HCT116 (cell line): ENCODE measurements at regions not wholly inside any gene's neighbourhood (a gene's known extent, or its start where the extent isn't known, plus 50 kb on each side); places are given as distances from the start of the nearest gene placed in this dataset.

Source experiments
- ATAC-seq: fragments of 200-7000 bp; cut with Tn5 transposase; 2 replicates; pipeline ENCODE4 v1.9.1; 2020; ENCODE audit warnings: mild to moderate bottlenecking, moderate library complexity
- BruUV-seq: library from RNA; stranded (reverse); fragments of 400-500 nt; replicated peaks from 2 replicates; lab custom pipeline; 2021; lab: Mats Ljungman, UMichigan
- CTCF ChIA-PET: fragments of 300-600 bp; sonication (Branson Sonifier 250); formaldehyde crosslinking; loops from one replicate; lab custom pipeline; 2021; ENCODE audit warnings: antibody characterized with exemption; lab: Charles Lee
- POLR2A ChIA-PET: fragments of 300-600, 350-600 bp; sonication (Branson Sonifier 250); formaldehyde crosslinking; loops from one replicate; lab custom pipeline; 2021; ENCODE audit warnings: antibody characterized with exemption; lab: Charles Lee
- RAD21 ChIA-PET, 2 experiments: fragments of 300-600 bp; sonication (Branson Sonifier 250); formaldehyde crosslinking; loops; one replicate each; lab custom pipeline; 2023; ENCODE audit warnings: low total read pairs in 2 of 2; ENCODE audit not compliant: uncharacterized antibody in 2 of 2, unreplicated experiment in 2 of 2, low non-redundant PET in 1 of 2; lab: Charles Lee
- DNase-seq: peaks from one replicate; pipeline ENCODE4 v3.0.0-alpha.2; 2010; ENCODE audit warnings: low read depth, low spot score
- H2AFZ ChIP-seq: fragments of 200-600 bp; shearing (Covaris generic), sonication (generic); 2 replicates; pipeline ENCODE4 v1.6.1; 2017; ENCODE audit warnings: low read depth, mixed run types, mixed read lengths, antibody characterized with exemption, low read length; ENCODE audit not compliant: poor library complexity, severe bottlenecking
- H3K27ac ChIP-seq: 2 replicates; pipeline ENCODE4 v1.5.1; 2012; ENCODE audit warnings: low read depth, low read length
- H3K27me3 ChIP-seq: fragments of 200-600 bp; sonication (generic); 2 replicates; pipeline ENCODE4 v1.6.1; 2016; ENCODE audit warnings: mixed run types, low read length, mixed read lengths; ENCODE audit not compliant: insufficient read depth
- H3K36me3 ChIP-seq, 2 experiments: fragments of 200-500 bp in 1 of 2; fragments of 200-600 bp in 1 of 2; sonication (Bioruptor generic) in 1 of 2; sonication (generic) in 1 of 2; 2 replicates each; pipeline versions ENCODE4 v1.5.1 to v1.6.1; 2014 to 2016; ENCODE audit warnings: low read length in 2 of 2, inconsistent platforms in 1 of 2, mixed read lengths in 1 of 2, mixed run types in 1 of 2; ENCODE audit not compliant: insufficient read depth in 2 of 2, control insufficient read depth in 1 of 2
- H3K4me1 ChIP-seq, 2 experiments: fragments of 200-600 bp in 1 of 2; sonication (generic) in 1 of 2; 2 replicates each; pipeline versions ENCODE4 v1.5.1 to v1.6.1; 2012 to 2017; ENCODE audit warnings: low read length in 2 of 2, inconsistent platforms in 1 of 2, mild to moderate bottlenecking in 1 of 2, mixed read lengths in 1 of 2, mixed run types in 1 of 2, moderate library complexity in 1 of 2; ENCODE audit not compliant: insufficient read depth in 2 of 2, control insufficient read depth in 1 of 2
- H3K4me2 ChIP-seq: fragments of 200-600 bp; sonication (generic); 2 replicates; pipeline ENCODE4 v1.6.1; 2017; ENCODE audit warnings: mixed run types, low read length, mixed read lengths
- H3K4me3 ChIP-seq, 2 experiments: fragments of 200-600 bp in 1 of 2; sonication (generic) in 1 of 2; replicated peaks in 1 of 2; 2 replicates each; pipeline ENCODE4 v1.5.1; 2011 to 2016; ENCODE audit warnings: low read length in 2 of 2, control low read depth in 1 of 2, low read depth in 1 of 2, mild to moderate bottlenecking in 1 of 2, mixed read lengths in 1 of 2, mixed run types in 1 of 2
- H3K79me2 ChIP-seq: fragments of 200-600 bp; sonication (generic); 2 replicates; pipeline ENCODE4 v1.6.1; 2017; ENCODE audit warnings: mild to moderate bottlenecking, mixed run types, low read length, moderate library complexity, mixed read lengths; ENCODE audit not compliant: insufficient read depth
- H3K9ac ChIP-seq: fragments of 200-600 bp; sonication (generic); 2 replicates; pipeline ENCODE4 v1.6.1; 2016; ENCODE audit warnings: low read length, mixed read lengths
- H3K9me2 ChIP-seq: fragments of 200-600 bp; sonication (generic), shearing (Covaris generic); 2 replicates; pipeline ENCODE4 v1.6.1; 2017; ENCODE audit warnings: mixed run types, mild to moderate bottlenecking, moderate library complexity; ENCODE audit not compliant: insufficient read depth
- H3K9me3 ChIP-seq, 2 experiments: fragments of 200-500 bp in 1 of 2; fragments of 200-600 bp in 1 of 2; sonication (Bioruptor generic) in 1 of 2; sonication (generic) in 1 of 2; 2 replicates each; pipeline ENCODE4 v1.6.1; 2014 to 2017; ENCODE audit warnings: low read length in 2 of 2, mixed read lengths in 2 of 2, inconsistent platforms in 1 of 2, low read depth in 1 of 2, mild to moderate bottlenecking in 1 of 2, mixed run types in 1 of 2, moderate library complexity in 1 of 2; ENCODE audit not compliant: control insufficient read depth in 1 of 2, insufficient read depth in 1 of 2
- H4K20me1 ChIP-seq: fragments of 200-600 bp; sonication (generic), shearing (Covaris generic); 2 replicates; pipeline ENCODE4 v1.6.1; 2017; ENCODE audit warnings: mixed run types, mild to moderate bottlenecking, moderate library complexity; ENCODE audit not compliant: insufficient read depth
- ATF3 ChIP-seq: IDR thresholded peaks from 2 replicates; pipeline ENCODE4 v1.6.1; 2012
- CEBPB ChIP-seq: IDR thresholded peaks from 2 replicates; pipeline ENCODE4 v1.6.1; 2012; ENCODE audit warnings: low read depth
- CTCF ChIP-seq, 3 experiments: fragments of 200-600 bp in 1 of 3; sonication (generic) in 1 of 3; IDR thresholded peaks in 2 of 3; conservative IDR thresholded peaks in 1 of 3; 2 replicates each; pipeline ENCODE4 v1.5.1; 2012 to 2017; ENCODE audit warnings: low read depth in 2 of 3, low read length in 2 of 3, antibody characterized with exemption in 1 of 3, borderline replicate concordance in 1 of 3, control low read depth in 1 of 3, mild to moderate bottlenecking in 1 of 3, mixed read lengths in 1 of 3, mixed run types in 1 of 3, moderate library complexity in 1 of 3; ENCODE audit not compliant: insufficient read depth in 1 of 3
- EGR1 ChIP-seq: IDR thresholded peaks from 2 replicates; pipeline ENCODE4 v1.6.1; 2012; ENCODE audit warnings: low read depth
- EZH2phosphoT487 ChIP-seq: fragments of 200-600 bp; IDR thresholded peaks from 2 replicates; pipeline ENCODE4 v1.6.1; 2018; ENCODE audit warnings: antibody characterized with exemption, borderline replicate concordance
- JUND ChIP-seq: IDR thresholded peaks from 2 replicates; pipeline ENCODE4 v1.6.1; 2012
- POLR2A ChIP-seq: IDR thresholded peaks from 2 replicates; pipeline ENCODE4 v1.7.0; 2011; ENCODE audit warnings: borderline replicate concordance; ENCODE audit not compliant: insufficient read depth, insufficient read length; ENCODE audit errors: extremely low read depth
- RAD21 ChIP-seq: IDR thresholded peaks from 2 replicates; pipeline ENCODE4 v1.6.1; 2012; ENCODE audit warnings: low read depth, mild to moderate bottlenecking
- SIN3A ChIP-seq: IDR thresholded peaks from 2 replicates; pipeline ENCODE4 v1.6.1; 2012; ENCODE audit warnings: low read depth
- SRF ChIP-seq: IDR thresholded peaks from 2 replicates; pipeline ENCODE4 v1.6.1; 2012; ENCODE audit warnings: low read depth
- TCF7L2 ChIP-seq: IDR thresholded peaks from 2 replicates; pipeline ENCODE4 v1.7.0; 2011; ENCODE audit warnings: borderline replicate concordance, inconsistent platforms; ENCODE audit not compliant: insufficient read depth, insufficient read length; ENCODE audit errors: extremely low read depth
- YY1 ChIP-seq: IDR thresholded peaks from 2 replicates; pipeline ENCODE4 v1.6.1; 2011; ENCODE audit warnings: low read length, low read depth, moderate library complexity, mild to moderate bottlenecking; ENCODE audit not compliant: insufficient replicate concordance; ENCODE audit errors: extremely low read depth
- ZFX ChIP-seq: fragments of 450-650 bp; IDR thresholded peaks from 2 replicates; pipeline ENCODE4 v1.6.1; 2017
- ZNF274 ChIP-seq: fragments of 200-500 bp; sonication (Bioruptor generic); IDR thresholded peaks from 2 replicates; pipeline ENCODE4 v1.6.1; 2014; ENCODE audit warnings: mild to moderate bottlenecking, low read depth, low read length, inconsistent platforms
- intact Hi-C: fragments of 100-400 bp; cut with micrococcal nuclease; formaldehyde crosslinking; loops from 2 replicates; pipeline ENCODE4 v1.10.0; 2022
- TF ChIP-seq, protein P1 (sequence below): IDR thresholded peaks from 2 replicates; pipeline ENCODE4 v1.6.1; 2012
- TF ChIP-seq, protein P2 (sequence below): IDR thresholded peaks from 2 replicates; pipeline ENCODE4 v1.6.1; 2012; ENCODE audit warnings: low read depth

- ChIA-PET CTCF (no interaction called here), RAD21 (no interaction called here), POLR2A (no interaction called here)
- Histone ChIP-seq H3K27me3 (peaks cover 39% of the 10 kb centered on the region; the same call in 1 of the 2 replicates), H3K9me2 (no peaks in the 10 kb centered on the region), H3K4me2 (no peak overlapping the region), H4K20me1 (no peaks in the 10 kb centered on the region), H2AFZ (no peak overlapping the region), H3K27ac (no peak overlapping the region), H3K4me3 (no peak overlapping the region), H3K36me3 (no peaks in the 10 kb centered on the region), H3K4me1 (no peaks in the 10 kb centered on the region), H3K79me2 (no peaks in the 10 kb centered on the region), H3K9ac (no peak overlapping the region), H3K9me3 (no peaks in the 10 kb centered on the region)
- TF ChIP-seq CTCF (IDR thresholded peaks at IDR 0.05 in 2 of 3, conservative IDR thresholded peaks at IDR 0.05 in 1 of 3; ENCODE audit: borderline replicate concordance in 1 of 3, insufficient read depth in 1 of 3, low read depth in 2 of 3, low read length in 2 of 3) (no peak), CEBPB (no peak), POLR2A (no peak), EGR1 (no peak), ZFX (no peak), RAD21 (no peak), JUND (no peak), EZH2phosphoT487 (no peak)
- TF ChIP-seq, protein P1, sequence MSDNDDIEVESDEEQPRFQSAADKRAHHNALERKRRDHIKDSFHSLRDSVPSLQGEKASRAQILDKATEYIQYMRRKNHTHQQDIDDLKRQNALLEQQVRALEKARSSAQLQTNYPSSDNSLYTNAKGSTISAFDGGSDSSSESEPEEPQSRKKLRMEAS, result no peak
- ATAC-seq (no peak), DNase-seq (no peak)
- BruUV-seq, result no TSS peak
- intact Hi-C loops, result no loop called here
Observed at GRCh38 chr6:125477844-125478243, 176.1 kb upstream of the HDDC2 start.

DNA sequence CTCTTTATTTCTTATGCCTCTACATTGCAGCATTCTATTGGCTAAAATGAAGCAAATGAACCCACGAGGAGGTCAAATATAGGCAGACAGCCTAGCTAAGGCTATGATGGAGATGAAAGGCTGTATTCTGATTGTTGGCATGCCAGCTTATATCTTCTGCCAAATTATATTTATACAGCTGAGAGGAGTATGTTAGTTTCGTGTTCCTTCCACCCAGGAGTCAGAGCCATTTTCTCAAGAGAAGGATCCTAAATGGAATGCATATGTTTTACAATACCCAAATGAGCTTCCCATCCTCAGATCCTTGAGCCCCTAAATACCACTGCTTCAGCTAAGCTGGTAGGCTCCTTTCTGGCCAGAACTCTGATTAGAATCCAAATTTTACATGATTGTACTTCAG lies 178.4 kb upstream of the HDDC2 start:
- POLR2A ChIA-PET, result no interaction called here
- H3K9me2 ChIP-seq, result no peaks in the 10 kb centered on the region
- H3K27me3 ChIP-seq, result peaks cover 39% of the 10 kb centered on the region
- no peak for ATAC-seq
- H3K27ac ChIP-seq, result no peak overlapping the region
- no peak for DNase-seq
- no peaks in the 10 kb centered on the region for H3K4me1 ChIP-seq
- intact Hi-C loops, result no loop called here
- BruUV-seq, result no TSS peak
- H3K79me2 ChIP-seq, result no peaks in the 10 kb centered on the region
- no peaks in the 10 kb centered on the region for H3K36me3 ChIP-seq
- no peak overlapping the region for H3K9ac ChIP-seq
- H3K4me2 ChIP-seq, result no peak overlapping the region
- CTCF ChIA-PET, result no interaction called here
- RAD21 ChIA-PET, result no interaction called here
- H3K9me3 ChIP-seq, result no peaks in the 10 kb centered on the region
- H3K4me3 ChIP-seq, result no peak overlapping the region
- H2AFZ ChIP-seq, result no peak overlapping the region
- no peaks in the 10 kb centered on the region for H4K20me1 ChIP-seq
- no peak for TF ChIP-seq ATF3
- TF ChIP-seq, protein P2, sequence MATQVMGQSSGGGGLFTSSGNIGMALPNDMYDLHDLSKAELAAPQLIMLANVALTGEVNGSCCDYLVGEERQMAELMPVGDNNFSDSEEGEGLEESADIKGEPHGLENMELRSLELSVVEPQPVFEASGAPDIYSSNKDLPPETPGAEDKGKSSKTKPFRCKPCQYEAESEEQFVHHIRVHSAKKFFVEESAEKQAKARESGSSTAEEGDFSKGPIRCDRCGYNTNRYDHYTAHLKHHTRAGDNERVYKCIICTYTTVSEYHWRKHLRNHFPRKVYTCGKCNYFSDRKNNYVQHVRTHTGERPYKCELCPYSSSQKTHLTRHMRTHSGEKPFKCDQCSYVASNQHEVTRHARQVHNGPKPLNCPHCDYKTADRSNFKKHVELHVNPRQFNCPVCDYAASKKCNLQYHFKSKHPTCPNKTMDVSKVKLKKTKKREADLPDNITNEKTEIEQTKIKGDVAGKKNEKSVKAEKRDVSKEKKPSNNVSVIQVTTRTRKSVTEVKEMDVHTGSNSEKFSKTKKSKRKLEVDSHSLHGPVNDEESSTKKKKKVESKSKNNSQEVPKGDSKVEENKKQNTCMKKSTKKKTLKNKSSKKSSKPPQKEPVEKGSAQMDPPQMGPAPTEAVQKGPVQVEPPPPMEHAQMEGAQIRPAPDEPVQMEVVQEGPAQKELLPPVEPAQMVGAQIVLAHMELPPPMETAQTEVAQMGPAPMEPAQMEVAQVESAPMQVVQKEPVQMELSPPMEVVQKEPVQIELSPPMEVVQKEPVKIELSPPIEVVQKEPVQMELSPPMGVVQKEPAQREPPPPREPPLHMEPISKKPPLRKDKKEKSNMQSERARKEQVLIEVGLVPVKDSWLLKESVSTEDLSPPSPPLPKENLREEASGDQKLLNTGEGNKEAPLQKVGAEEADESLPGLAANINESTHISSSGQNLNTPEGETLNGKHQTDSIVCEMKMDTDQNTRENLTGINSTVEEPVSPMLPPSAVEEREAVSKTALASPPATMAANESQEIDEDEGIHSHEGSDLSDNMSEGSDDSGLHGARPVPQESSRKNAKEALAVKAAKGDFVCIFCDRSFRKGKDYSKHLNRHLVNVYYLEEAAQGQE, result no peak
- TF ChIP-seq ZNF274, result no peak
- no peak for TF ChIP-seq JUND
- TF ChIP-seq EZH2phosphoT487, result no peak
- no peak for TF ChIP-seq SIN3A
- no peak for TF ChIP-seq YY1
- no peak for TF ChIP-seq TCF7L2
- no peak for TF ChIP-seq POLR2A
- no peak for TF ChIP-seq EGR1
- no peak for TF ChIP-seq SRF
